ENCODE measurements at regions not wholly inside any gene's neighbourhood (a gene's known extent, or its start where the extent isn't known, plus 50 kb on each side); places are given as distances from the start of the nearest gene placed in this dataset.

GRCh38 chr2:216967889-216968288 lies 108.0 kb upstream of the TNP1 start:
- TF ChIP-seq, protein P1, sequence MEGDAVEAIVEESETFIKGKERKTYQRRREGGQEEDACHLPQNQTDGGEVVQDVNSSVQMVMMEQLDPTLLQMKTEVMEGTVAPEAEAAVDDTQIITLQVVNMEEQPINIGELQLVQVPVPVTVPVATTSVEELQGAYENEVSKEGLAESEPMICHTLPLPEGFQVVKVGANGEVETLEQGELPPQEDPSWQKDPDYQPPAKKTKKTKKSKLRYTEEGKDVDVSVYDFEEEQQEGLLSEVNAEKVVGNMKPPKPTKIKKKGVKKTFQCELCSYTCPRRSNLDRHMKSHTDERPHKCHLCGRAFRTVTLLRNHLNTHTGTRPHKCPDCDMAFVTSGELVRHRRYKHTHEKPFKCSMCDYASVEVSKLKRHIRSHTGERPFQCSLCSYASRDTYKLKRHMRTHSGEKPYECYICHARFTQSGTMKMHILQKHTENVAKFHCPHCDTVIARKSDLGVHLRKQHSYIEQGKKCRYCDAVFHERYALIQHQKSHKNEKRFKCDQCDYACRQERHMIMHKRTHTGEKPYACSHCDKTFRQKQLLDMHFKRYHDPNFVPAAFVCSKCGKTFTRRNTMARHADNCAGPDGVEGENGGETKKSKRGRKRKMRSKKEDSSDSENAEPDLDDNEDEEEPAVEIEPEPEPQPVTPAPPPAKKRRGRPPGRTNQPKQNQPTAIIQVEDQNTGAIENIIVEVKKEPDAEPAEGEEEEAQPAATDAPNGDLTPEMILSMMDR (IDR thresholded peaks at IDR 0.05), result no peak

DNA sequence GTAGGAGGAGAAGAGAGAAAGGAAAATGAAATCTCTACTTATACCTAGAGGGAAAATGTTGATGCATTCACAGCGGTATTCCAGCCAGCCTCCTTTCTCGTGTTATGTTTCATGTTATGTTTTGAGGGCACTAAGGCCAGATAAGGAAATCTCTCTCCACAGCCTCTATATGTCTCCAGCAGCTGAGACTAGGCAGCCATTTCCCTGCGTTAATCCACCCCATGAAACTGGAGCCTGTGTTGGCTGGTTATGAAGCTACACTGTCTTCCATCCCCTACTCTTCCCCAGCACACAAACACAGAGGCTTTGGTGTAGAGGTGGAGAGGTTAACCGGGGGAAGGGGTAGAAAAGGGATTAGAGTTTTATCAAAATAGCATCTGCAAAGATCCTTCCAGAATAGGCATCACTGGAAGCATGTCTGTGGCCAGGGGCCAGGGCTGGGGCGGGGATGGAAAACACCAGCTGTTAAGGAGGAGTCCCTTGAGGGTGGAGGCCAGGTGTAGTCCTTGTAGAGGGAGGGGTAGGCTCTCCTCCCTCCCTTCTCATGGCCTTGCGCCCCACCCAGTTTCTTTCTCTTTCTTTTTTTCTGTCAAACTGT lies 100.9 kb upstream of the TNP1 start:
- TF ChIP-seq, protein P1 (IDR thresholded peaks at IDR 0.05), result no peak

DNA sequence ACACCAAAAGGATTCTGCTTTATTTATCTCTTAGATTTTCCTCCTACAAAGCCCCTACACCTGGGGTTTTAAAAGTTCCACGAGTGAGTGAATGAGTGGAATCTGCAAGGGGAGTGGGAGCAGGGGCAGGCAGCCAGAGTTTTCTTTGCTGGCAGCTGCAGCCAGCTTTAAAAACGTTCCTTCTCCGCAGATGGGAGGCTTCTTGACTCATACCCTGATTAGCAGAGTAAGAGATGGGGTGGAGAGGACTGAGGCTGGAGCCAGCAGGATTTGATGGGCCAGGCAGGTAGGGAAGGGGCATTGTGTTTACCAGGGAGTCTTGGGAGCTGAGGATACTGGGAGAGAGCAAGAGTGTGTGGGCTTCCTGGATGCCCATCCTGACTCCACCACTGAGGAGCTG lies 99.6 kb upstream of the TNP1 start:
- TF ChIP-seq, protein P1 (IDR thresholded peaks at IDR 0.05), result no peak

DNA sequence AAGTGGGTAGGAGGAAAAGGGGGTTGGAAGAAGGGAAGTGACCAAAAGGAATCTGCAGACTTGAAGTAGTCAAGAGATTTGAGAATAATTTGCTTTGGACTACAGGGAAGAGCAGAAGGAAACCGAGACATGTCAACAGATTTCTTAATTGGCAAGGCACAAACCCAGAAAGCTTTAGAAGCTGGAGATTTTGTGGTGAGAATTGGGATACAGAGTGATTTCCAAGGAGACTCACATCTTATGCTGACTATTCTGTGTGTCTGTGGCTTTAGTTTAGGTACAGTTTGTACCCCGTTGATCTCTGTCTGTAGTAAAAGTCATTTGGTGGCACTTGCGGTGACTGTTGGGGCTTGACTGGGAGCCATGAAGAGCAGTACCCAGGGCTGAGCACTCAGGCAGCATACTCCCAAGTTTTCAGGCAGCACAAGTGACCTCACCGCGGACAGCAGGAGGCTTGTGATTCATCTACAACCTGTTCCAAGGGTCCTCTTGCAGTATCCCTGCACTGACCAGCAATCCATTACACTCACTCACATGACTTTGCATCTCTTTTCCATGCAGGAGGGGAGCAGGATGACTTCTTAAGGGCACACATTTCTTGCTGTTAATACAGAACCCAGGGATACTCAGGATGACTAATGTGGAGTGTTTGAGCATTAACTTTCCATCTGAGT lies 97.1 kb upstream of the TNP1 start:
- TF ChIP-seq, protein P1 (IDR thresholded peaks at IDR 0.05), result no peak

GRCh38 chr2:216951171-216951570 lies 91.3 kb upstream of the TNP1 start:
- TF ChIP-seq, protein P1 (IDR thresholded peaks at IDR 0.05), result no peak

DNA sequence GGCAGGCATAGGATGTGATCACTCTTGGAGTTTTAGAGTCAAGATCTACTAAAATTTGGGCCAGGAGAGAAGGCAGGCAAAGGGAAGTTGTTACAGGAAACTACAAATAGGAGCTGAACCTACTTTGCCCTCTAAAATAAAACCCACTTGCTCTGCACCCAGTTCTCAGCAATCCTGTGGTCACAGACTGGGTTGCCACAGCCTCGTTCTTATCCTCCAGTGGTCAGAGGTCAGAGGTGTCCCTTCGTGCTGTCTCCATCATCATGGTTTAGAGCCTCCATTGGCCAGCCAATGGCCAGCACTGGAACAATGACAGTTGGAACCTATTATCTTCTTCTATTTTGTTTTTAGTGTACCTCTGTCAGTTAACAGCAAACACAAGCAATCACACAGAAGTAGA lies 90.7 kb upstream of the TNP1 start:
- TF ChIP-seq, protein P1 (IDR thresholded peaks at IDR 0.05), result no peak

DNA sequence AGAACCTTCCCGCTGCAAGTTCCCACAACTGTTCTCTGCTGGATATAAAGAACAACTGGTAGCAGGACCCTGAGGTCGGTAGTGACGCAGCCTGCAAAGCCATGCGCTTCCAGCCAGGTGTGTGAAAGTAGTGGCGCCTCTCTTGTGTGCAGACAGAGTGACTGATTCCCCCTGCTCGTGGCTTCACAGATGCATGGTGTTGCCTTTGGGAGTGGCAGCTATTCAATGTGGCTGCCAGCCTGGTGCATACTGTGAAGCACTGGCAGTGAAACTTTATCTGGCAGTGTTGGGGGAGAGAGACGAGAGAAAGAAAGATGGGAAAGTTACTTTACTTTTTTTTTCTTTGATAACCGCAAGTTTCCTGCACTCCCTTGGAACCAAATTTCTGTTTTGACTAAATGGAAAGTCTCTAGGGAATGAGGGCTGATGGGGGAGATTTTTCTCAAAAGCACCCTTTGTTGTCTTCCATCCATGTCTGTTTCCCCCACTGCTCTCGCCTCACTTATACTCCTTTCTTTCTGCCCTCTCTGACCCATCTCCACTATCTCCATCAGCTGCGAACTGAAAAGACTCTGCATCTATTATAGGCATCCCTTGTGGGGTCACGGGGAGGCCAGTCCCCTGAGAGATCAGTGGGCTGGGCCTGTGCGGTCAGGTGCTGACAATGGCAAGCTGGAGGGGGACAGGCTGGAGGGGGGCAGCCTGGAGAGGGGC lies 90.0 kb upstream of the TNP1 start:
- TF ChIP-seq, protein P1 (IDR thresholded peaks at IDR 0.05), result no peak
